Neural crest cell (in vitro differentiated cells): ENCODE measurements at regions not wholly inside any gene's neighbourhood (a gene's known extent, or its start where the extent isn't known, plus 50 kb on each side); places are given as distances from the start of the nearest gene placed in this dataset.

Experiments
- DNase-seq: peaks from one replicate; pipeline ENCODE4 v3.0.0; 2021; ENCODE audit warnings: low read depth, mixed read lengths, low spot score
- H3K27ac Mint-ChIP-seq: one replicate; pipeline ENCODE4 v1.8.0; 2021; ENCODE audit warnings: mild to moderate bottlenecking, mixed read lengths; ENCODE audit not compliant: unreplicated experiment
- H3K27me3 Mint-ChIP-seq: 2 replicates; pipeline ENCODE4 v1.8.0; 2021; ENCODE audit warnings: low read depth, mild to moderate bottlenecking, mixed read lengths
- H3K36me3 Mint-ChIP-seq: 2 replicates; pipeline ENCODE4 v1.8.0; 2021; ENCODE audit warnings: low read depth, mild to moderate bottlenecking, mixed read lengths
- H3K4me1 Mint-ChIP-seq: 2 replicates; pipeline ENCODE4 v1.8.0; 2021; ENCODE audit warnings: mixed read lengths
- H3K4me3 Mint-ChIP-seq: one replicate; pipeline ENCODE4 v1.8.0; 2021; ENCODE audit warnings: mild to moderate bottlenecking, mixed read lengths
- H3K9me3 Mint-ChIP-seq: 2 replicates; pipeline ENCODE4 v1.8.0; 2021; ENCODE audit warnings: mixed read lengths
- CTCF ChIP-seq: fragments of 200-600 bp; sonication (generic); conservative IDR thresholded peaks from 2 replicates; pipeline ENCODE4 v1.5.0; 2021; ENCODE audit warnings: antibody characterized with exemption, mild to moderate bottlenecking

DNA sequence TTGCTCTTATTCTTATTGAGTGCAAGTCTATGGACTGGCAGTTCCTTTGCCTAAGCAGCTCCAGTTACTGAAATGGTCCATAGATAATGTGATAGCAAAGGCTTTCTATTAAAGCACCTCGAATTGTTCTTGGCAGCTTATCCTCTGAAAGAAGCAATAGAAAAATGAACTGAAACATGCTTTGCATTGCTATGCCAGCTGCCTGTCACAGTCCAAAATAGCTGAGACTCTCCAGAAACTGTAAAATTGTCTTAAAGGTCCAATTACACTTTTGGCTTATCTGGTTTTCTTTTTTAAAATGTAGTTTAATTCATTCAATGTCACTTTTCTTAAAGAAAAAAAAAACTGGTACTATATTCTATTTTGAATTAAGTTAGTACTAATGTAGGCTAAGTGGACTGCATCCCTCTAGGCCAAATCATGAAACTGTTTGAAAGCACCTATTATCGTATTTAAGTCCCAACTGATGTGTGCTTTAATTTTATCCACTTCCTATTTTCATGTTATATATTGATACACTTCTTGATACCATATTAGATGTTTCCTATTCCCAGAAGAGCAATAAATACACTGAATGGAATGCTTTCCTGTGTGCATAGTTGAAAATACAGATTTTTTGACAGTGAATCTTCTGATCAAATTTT lies 208.0 kb upstream of the DEPDC1 start:
- Mint-ChIP-seq H3K4me3 (no peak overlapping the region), H3K4me1 (no peaks in the 10 kb centered on the region), H3K27me3 (no peaks in the 10 kb centered on the region), H3K27ac (no peak overlapping the region), H3K9me3 (no peaks in the 10 kb centered on the region), H3K36me3 (no peaks in the 10 kb centered on the region)
- TF ChIP-seq CTCF = no peak
- no peak for DNase-seq

- H3K36me3 Mint-ChIP-seq = no peaks in the 10 kb centered on the region
- H3K4me1 Mint-ChIP-seq = no peaks in the 10 kb centered on the region
- peak overlapping the region; percentile 31 for H3K27ac Mint-ChIP-seq
- no peak for DNase-seq
- H3K4me3 Mint-ChIP-seq = no peak overlapping the region
- TF ChIP-seq CTCF = no peak
- no peaks in the 10 kb centered on the region for H3K27me3 Mint-ChIP-seq
- H3K9me3 Mint-ChIP-seq = no peaks in the 10 kb centered on the region
These were observed 208.6 kb upstream of the DEPDC1 start for GRCh38 chr1:68705466-68705865.

DNA sequence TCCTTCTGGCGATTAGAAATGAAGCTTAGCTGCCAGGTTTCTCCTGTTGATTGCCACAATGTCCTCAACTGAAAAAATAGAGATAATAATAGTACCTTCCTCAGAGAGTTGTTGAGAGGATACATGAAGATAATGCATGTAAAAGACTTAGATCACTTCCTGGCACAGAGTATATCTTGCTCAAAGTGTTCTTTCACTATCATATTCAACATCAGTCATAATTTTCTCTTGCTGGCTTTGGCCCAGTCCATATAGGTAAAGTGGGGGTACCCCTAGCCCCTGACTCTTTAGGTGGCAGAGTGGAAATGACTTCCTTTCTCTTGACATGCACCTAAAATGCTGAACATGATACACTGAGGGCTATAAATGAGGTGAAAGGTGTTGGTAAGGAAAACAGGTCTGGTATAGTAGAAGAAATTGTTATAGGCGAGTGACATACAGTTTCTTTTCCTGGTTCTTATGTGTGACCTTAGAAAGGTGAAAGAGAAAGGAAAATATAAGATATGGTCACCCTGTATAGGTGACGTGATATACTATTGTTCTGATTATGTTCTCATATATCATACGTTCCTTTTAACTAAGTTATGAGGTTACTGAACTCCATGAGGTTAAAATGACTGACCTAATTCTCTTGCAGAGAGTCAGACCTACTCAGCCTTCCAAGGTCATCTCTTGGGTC lies 209.9 kb upstream of the DEPDC1 start:
- no peak overlapping the region for H3K27ac Mint-ChIP-seq
- H3K36me3 Mint-ChIP-seq = no peaks in the 10 kb centered on the region
- TF ChIP-seq CTCF = no peak
- peaks cover 3% of the 10 kb centered on the region for H3K9me3 Mint-ChIP-seq
- H3K27me3 Mint-ChIP-seq = no peaks in the 10 kb centered on the region
- no peak overlapping the region for H3K4me3 Mint-ChIP-seq
- DNase-seq = no peak
- no peaks in the 10 kb centered on the region for H3K4me1 Mint-ChIP-seq

DNA sequence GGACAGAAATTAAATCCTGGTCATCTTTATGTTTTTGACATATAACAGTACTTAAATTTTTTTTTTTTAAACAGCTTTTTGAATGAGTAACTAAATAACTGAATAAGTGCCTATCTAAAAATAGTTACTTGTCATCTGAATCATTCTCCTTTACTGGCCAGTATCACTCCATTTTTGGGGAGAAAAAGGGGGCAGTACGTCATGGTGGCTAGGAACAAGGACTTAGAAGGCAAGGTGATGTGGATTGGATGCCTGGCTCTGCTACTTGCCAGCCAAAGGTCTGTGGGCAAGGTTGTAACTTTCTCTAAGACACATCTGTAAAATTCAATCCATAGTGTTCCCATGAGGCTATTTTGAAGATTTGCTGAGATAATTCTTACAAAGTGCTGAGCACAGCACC lies 220.4 kb upstream of the DEPDC1 start:
- Mint-ChIP-seq H3K9me3 (peaks cover 8% of the 10 kb centered on the region), H3K4me1 (no peaks in the 10 kb centered on the region), H3K36me3 (no peaks in the 10 kb centered on the region), H3K27ac (no peak overlapping the region), H3K27me3 (peaks cover 2% of the 10 kb centered on the region), H3K4me3 (no peak overlapping the region)
- TF ChIP-seq CTCF = no peak
- no peak for DNase-seq

- Mint-ChIP-seq H3K36me3 (no peaks in the 10 kb centered on the region), H3K27ac (no peak overlapping the region), H3K27me3 (no peaks in the 10 kb centered on the region), H3K4me3 (no peak overlapping the region), H3K4me1 (no peaks in the 10 kb centered on the region), H3K9me3 (peaks cover 4% of the 10 kb centered on the region)
- TF ChIP-seq CTCF = no peak
- no peak for DNase-seq
These were observed 223.6 kb upstream of the DEPDC1 start for GRCh38 chr1:68720476-68720875.
